HEK293 (cell line): ENCODE measurements at regions not wholly inside any gene's neighbourhood (a gene's known extent, or its start where the extent isn't known, plus 50 kb on each side); places are given as distances from the start of the nearest gene placed in this dataset.
"Not testable (repeated sequence)": the region's sequence is repeated elsewhere in the genome, so short reads cannot be mapped to it uniquely, and the experiment has no call there.

Source experiments
- CTCF ChIP-seq: fragments of 450-650 bp; formaldehyde crosslinking; IDR thresholded peaks from 2 replicates; pipeline ENCODE4 v1.5.1; 2016; ENCODE audit warnings: missing biosample characterization, missing genetic modification characterization
- ELK4 ChIP-seq: IDR thresholded peaks from 2 replicates; pipeline ENCODE4 v1.6.1; 2011; ENCODE audit warnings: mild to moderate bottlenecking, low read depth, low read length, borderline replicate concordance
- HOXA7 ChIP-seq: sonication (generic); formaldehyde crosslinking; IDR thresholded peaks from 2 replicates; pipeline ENCODE4 v1.8.1; 2022; ENCODE audit warnings: missing genetic modification reagents, borderline replicate concordance
- MYNN ChIP-seq: fragments of 450-650 bp; formaldehyde crosslinking; IDR thresholded peaks from 2 replicates; pipeline ENCODE4 v1.5.1; 2016; ENCODE audit warnings: missing biosample characterization, missing genetic modification characterization, borderline replicate concordance
- REST ChIP-seq: fragments of 450-650 bp; formaldehyde crosslinking; IDR thresholded peaks from 2 replicates; pipeline ENCODE4 v1.5.1; 2016; ENCODE audit warnings: missing biosample characterization, missing genetic modification characterization
- ZBTB6 ChIP-seq: fragments of 450-650 bp; formaldehyde crosslinking; IDR thresholded peaks from 2 replicates; pipeline ENCODE4 v1.5.1; 2017; ENCODE audit warnings: missing biosample characterization, missing genetic modification characterization
- ZNF174 ChIP-seq: fragments of 450-650 bp; formaldehyde crosslinking; IDR thresholded peaks from 2 replicates; pipeline ENCODE4 v1.5.0; 2017; ENCODE audit warnings: missing biosample characterization, mild to moderate bottlenecking, missing genetic modification characterization
- ZNF292 ChIP-seq: fragments of 450-650 bp; formaldehyde crosslinking; IDR thresholded peaks from 2 replicates; pipeline ENCODE4 v1.5.1; 2016; ENCODE audit warnings: low read depth, missing biosample characterization, missing genetic modification characterization, borderline replicate concordance
- ZNF324 ChIP-seq: fragments of 450-650 bp; formaldehyde crosslinking; IDR thresholded peaks from 2 replicates; pipeline ENCODE4 v1.5.1; 2016; ENCODE audit warnings: missing biosample characterization, missing genetic modification characterization
- ZNF639 ChIP-seq: fragments of 450-650 bp; formaldehyde crosslinking; IDR thresholded peaks from 2 replicates; pipeline ENCODE4 v1.5.1; 2016; ENCODE audit warnings: missing biosample characterization, missing genetic modification characterization
- ZSCAN18 ChIP-seq: fragments of 450-650 bp; formaldehyde crosslinking; IDR thresholded peaks from 2 replicates; pipeline ENCODE4 v1.5.1; 2016; ENCODE audit warnings: missing biosample characterization, missing genetic modification characterization

- TF ChIP-seq HOXA7 (CRISPR knock-in tag); CTCF; ZSCAN18 (tag by site-specific recombination); ZNF639; ZNF292 (tag by site-specific recombination); REST (tag by site-specific recombination); MYNN (tag by site-specific recombination); ELK4; ZBTB6 (tag by site-specific recombination); ZNF324 (tag by site-specific recombination); ZNF174 (tag by site-specific recombination): not testable (repeated sequence)
Observed at GRCh38 chr20:40878099-40878498, 150.5 kb upstream of the TOP1 start.
